BE2C (cell line): ENCODE measurements at regions not wholly inside any gene's neighbourhood (a gene's known extent, or its start where the extent isn't known, plus 50 kb on each side); places are given as distances from the start of the nearest gene placed in this dataset.

Experiments used
- DNase-seq: peaks from one replicate; pipeline ENCODE4 v3.0.0-alpha.2; 2020
- H3K27me3 ChIP-seq: fragments of 250-450 bp; sonication (Bioruptor Pico); 2 replicates; pipeline ENCODE4 v1.5.1; 2020; ENCODE audit warnings: mild to moderate bottlenecking
- H3K36me3 ChIP-seq: fragments of 250-450 bp; sonication (Bioruptor Pico); 2 replicates; pipeline ENCODE4 v1.5.1; 2020; ENCODE audit warnings: mild to moderate bottlenecking
- H3K4me1 ChIP-seq: fragments of 250-450 bp; sonication (Bioruptor Pico); 2 replicates; pipeline ENCODE4 v1.5.1; 2020
- H3K4me3 ChIP-seq: 2 replicates; pipeline ENCODE4 v1.5.1; 2011; ENCODE audit warnings: low read depth, low read length
- H3K9me3 ChIP-seq: fragments of 250-450 bp; sonication (Bioruptor Pico); 2 replicates; pipeline ENCODE4 v1.5.1; 2020
- TF ChIP-seq, protein P1 (sequence below): IDR thresholded peaks from 2 replicates; pipeline ENCODE4 v1.5.1; 2012; ENCODE audit warnings: mild to moderate bottlenecking, low read depth, low read length

DNA sequence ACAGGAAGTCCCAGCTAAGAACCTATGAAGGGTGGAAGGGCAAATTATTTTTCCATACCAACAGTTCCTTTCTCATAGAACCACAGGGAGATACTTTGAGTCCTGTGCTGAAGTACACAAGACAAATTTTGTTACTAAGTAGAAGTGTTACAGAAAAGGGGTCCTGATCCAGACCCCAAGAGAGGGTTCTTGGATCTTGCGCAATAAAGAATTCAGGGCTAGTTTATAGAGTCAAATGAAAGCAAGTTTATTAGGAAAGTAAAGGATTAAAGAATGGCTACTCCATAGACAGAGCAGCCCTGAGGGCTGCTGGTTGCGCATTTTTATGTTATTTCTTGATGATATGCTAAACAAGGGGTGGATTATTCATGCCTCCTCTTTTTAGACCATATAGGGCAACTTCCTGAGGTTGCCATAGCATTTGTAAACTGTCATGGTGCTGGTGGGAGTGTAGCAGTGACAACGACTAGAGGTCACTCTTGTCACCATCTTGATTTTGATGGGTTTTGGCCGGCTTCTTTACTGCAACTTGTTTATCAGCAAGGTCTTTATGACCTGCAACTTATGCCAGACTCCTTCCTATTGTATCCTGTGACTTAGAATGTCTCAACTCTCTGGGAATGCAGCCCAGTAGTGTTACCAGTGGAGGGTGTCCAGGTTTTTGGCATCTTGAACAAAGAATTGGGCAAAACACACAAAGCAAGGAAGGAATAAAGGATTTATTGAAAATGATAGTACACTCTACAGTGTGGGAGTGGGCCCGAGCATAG is 409.4 kb downstream of the SH2D4B start:
- Histone ChIP-seq H3K4me3 (no peak overlapping the region), H3K9me3 (no peaks in the 10 kb centered on the region), H3K36me3 (no peaks in the 10 kb centered on the region), H3K4me1 (no peaks in the 10 kb centered on the region), H3K27me3 (no peaks in the 10 kb centered on the region)
- DNase-seq: no peak
- TF ChIP-seq, protein P1, sequence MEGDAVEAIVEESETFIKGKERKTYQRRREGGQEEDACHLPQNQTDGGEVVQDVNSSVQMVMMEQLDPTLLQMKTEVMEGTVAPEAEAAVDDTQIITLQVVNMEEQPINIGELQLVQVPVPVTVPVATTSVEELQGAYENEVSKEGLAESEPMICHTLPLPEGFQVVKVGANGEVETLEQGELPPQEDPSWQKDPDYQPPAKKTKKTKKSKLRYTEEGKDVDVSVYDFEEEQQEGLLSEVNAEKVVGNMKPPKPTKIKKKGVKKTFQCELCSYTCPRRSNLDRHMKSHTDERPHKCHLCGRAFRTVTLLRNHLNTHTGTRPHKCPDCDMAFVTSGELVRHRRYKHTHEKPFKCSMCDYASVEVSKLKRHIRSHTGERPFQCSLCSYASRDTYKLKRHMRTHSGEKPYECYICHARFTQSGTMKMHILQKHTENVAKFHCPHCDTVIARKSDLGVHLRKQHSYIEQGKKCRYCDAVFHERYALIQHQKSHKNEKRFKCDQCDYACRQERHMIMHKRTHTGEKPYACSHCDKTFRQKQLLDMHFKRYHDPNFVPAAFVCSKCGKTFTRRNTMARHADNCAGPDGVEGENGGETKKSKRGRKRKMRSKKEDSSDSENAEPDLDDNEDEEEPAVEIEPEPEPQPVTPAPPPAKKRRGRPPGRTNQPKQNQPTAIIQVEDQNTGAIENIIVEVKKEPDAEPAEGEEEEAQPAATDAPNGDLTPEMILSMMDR: no peak

DNA sequence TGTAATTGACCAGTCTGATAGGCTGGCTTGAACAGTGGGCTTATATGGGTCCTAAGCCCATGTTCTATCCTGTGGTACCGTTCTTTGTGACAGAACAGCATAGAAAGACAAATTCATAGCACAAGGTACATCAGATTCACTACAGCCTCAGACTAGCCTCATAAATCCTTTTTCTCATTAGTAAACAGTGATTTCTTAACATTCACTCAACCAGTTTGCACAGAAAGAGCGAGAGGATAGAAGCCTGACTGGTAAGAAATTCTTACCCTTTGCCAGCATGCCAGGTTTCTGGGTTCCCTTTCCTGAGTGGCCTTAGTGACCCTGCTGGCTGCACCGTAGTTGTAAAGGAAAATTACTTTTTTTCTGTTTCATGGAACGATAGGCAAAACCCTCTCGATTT is 412.1 kb downstream of the SH2D4B start:
- Histone ChIP-seq H3K36me3 (no peaks in the 10 kb centered on the region), H3K4me3 (no peak overlapping the region), H3K27me3 (no peaks in the 10 kb centered on the region), H3K9me3 (no peaks in the 10 kb centered on the region), H3K4me1 (no peaks in the 10 kb centered on the region)
- DNase-seq: no peak
- TF ChIP-seq, protein P1: no peak

DNA sequence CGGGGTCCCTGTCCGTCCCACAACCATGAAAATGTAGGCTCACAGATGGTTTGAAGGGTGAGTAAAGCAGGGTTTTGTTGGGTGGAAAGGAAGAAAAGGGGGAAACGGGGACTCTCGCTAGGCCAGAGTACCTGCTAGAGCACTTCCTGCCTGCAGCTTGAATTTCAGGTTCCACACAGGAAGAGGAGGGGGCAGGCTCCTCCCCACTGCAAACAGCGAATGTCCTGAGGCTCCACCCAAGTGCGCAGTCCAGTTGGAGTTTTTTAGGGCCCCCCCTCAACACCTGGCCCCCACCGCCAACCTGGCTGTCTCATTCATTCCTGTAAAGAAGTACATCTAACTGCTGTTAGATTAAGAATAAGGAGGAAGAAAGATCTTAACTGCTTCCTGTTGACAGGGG is 414.7 kb downstream of the SH2D4B start:
- no peak for DNase-seq
- H3K4me1 ChIP-seq: no peaks in the 10 kb centered on the region
- H3K9me3 ChIP-seq: no peaks in the 10 kb centered on the region
- H3K4me3 ChIP-seq: no peak overlapping the region
- no peaks in the 10 kb centered on the region for H3K36me3 ChIP-seq
- no peaks in the 10 kb centered on the region for H3K27me3 ChIP-seq
- TF ChIP-seq, protein P1: no peak

DNA sequence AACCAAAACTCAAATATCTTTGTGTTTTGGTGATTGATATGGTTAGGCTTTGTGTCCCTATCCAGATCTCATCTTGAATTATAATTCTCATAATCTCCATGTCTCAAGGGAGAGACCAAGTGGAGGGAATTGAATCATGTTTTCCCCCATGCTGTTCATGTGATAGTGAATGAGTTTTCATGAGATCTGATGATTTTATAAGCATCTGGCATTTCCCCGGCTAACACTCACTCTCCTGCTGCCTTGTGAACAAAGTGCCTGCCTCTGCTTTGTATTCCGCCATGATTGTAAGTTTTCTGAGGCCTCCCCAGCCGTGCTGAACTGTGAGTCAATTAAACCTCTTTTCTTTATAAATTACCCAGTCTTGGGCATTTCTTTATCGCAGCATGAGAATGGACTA is 419.5 kb downstream of the SH2D4B start:
- no peak overlapping the region for H3K4me3 ChIP-seq
- no peaks in the 10 kb centered on the region for H3K4me1 ChIP-seq
- no peak for DNase-seq
- TF ChIP-seq, protein P1: no peak
- no peaks in the 10 kb centered on the region for H3K27me3 ChIP-seq
- no peaks in the 10 kb centered on the region for H3K9me3 ChIP-seq
- H3K36me3 ChIP-seq: no peaks in the 10 kb centered on the region

DNA sequence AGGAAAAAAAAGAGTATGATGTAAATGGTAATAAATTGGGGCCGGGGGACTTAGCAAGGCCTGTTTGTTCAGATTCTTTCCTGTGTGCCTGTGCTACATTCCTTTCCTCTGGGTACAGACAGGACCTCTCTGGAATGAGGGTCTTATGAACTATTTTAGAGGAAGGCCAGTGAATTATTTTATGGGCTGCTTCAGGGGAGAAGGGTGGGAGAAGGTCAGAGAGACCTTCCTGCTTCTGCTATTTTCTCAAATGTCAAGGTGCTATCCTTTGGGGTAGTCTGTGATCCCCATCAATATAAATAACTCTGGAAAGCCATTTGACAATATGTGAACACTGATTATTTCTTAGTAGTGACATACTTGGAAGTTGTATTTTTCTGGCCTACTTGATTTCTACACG is 426.5 kb downstream of the SH2D4B start:
- Histone ChIP-seq H3K36me3 (no peaks in the 10 kb centered on the region), H3K4me3 (no peak overlapping the region), H3K4me1 (no peaks in the 10 kb centered on the region), H3K9me3 (no peaks in the 10 kb centered on the region), H3K27me3 (no peaks in the 10 kb centered on the region)
- no peak for DNase-seq
- TF ChIP-seq, protein P1: no peak

DNA sequence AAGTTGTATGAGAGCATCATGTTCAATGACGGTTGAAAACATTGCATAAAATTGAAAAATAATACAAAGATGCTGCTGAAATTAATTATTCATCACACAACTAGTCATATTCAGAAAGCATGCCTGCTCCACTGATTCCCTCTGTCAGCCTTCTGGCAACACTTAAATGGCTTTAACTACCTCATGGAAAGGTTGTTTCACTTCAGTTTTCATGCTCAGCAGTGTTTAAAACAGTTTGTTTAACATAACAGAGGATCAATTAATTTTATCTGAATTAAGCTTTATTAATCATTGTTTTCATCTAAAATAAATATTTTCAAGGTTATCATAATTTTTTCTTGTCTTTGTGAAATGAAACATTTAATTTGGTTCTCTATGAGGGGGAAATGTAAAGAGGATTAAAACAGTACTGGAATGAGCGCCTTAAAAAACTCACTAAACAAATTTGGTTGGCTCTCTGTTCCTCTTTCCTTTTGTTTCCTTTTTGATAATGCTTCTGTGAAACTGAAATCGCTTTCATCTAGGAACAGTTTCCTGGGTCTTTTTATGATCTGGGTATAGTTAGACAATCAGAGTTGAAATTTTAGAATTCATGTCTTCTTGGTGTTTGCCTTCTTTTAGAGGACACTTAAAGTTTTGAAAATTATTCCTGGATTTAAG is 427.4 kb downstream of the SH2D4B start:
- H3K4me3 ChIP-seq: no peak overlapping the region
- DNase-seq: no peak
- H3K36me3 ChIP-seq: no peaks in the 10 kb centered on the region
- H3K9me3 ChIP-seq: no peaks in the 10 kb centered on the region
- H3K4me1 ChIP-seq: no peaks in the 10 kb centered on the region
- TF ChIP-seq, protein P1: no peak
- H3K27me3 ChIP-seq: no peaks in the 10 kb centered on the region
